Astrocyte of the spinal cord (primary cell): ENCODE measurements at regions not wholly inside any gene's neighbourhood (a gene's known extent, or its start where the extent isn't known, plus 50 kb on each side); places are given as distances from the start of the nearest gene placed in this dataset.

ENCODE experiments used
- DNase-seq: peaks from one replicate; pipeline ENCODE4 v3.0.0; 2011; ENCODE audit warnings: low read depth, low spot score
- H3K4me3 ChIP-seq: 2 replicates; pipeline ENCODE4 v1.5.1; 2011; ENCODE audit warnings: low read depth, mild to moderate bottlenecking, low read length, moderate library complexity
- CTCF ChIP-seq: IDR thresholded peaks from 2 replicates; pipeline ENCODE4 v1.5.1; 2012; ENCODE audit warnings: low read depth, mild to moderate bottlenecking, low read length, inconsistent platforms
- in situ Hi-C: cut with HindIII; loops from 2 replicates; pipeline ENCODE4 v1.10.0; 2017; ENCODE audit warnings: low sequenced_read_pairs

- in situ Hi-C loops, result no loop called here
Measured at GRCh38 chr14:44317441-44317746, 189.7 kb downstream of the FSCB start.

GRCh38 chr14:44316647-44317440 is 190.2 kb downstream of the FSCB start:
- in situ Hi-C loops, result no loop called here

More at GRCh38 chr14:44317441-44317746, 189.7 kb downstream of the FSCB start:
- H3K4me3 ChIP-seq, result no peak overlapping the region
- DNase-seq, result no peak
- no peak for TF ChIP-seq CTCF

GRCh38 chr14:44309331-44309730 is 197.8 kb downstream of the FSCB start:
- DNase-seq, result no peak
- in situ Hi-C loops, result no loop called here
- no peak overlapping the region for H3K4me3 ChIP-seq
- TF ChIP-seq CTCF, result no peak

More at GRCh38 chr14:44316647-44317440, 190.2 kb downstream of the FSCB start:
- no peak overlapping the region for H3K4me3 ChIP-seq
- TF ChIP-seq CTCF, result no peak
- DNase-seq, result peak; percentile 94

GRCh38 chr14:44300916-44301315 is 206.2 kb downstream of the FSCB start:
- H3K4me3 ChIP-seq, result no peak overlapping the region
- TF ChIP-seq CTCF, result no peak
- no peak for DNase-seq
- in situ Hi-C loops, result no loop called here

- in situ Hi-C loops, result no loop called here
- TF ChIP-seq CTCF, result no peak
- no peak for DNase-seq
- no peak overlapping the region for H3K4me3 ChIP-seq
Measured at GRCh38 chr14:44297437-44297836, 209.6 kb downstream of the FSCB start.

- TF ChIP-seq CTCF, result no peak
- DNase-seq, result no peak
- in situ Hi-C loops, result no loop called here
- no peak overlapping the region for H3K4me3 ChIP-seq
Measured at GRCh38 chr14:44291366-44291915, 215.6 kb downstream of the FSCB start.
